GM12873 (cell line): ENCODE measurements at regions not wholly inside any gene's neighbourhood (a gene's known extent, or its start where the extent isn't known, plus 50 kb on each side); places are given as distances from the start of the nearest gene placed in this dataset.

Source experiments
- TF ChIP-seq, protein P1 (sequence below): IDR thresholded peaks from 2 replicates; pipeline ENCODE4 v1.5.1; 2012; ENCODE audit warnings: low read depth, mild to moderate bottlenecking, moderate library complexity, low read length, control low read depth; ENCODE audit not compliant: insufficient read depth; ENCODE audit errors: missing control alignments

DNA sequence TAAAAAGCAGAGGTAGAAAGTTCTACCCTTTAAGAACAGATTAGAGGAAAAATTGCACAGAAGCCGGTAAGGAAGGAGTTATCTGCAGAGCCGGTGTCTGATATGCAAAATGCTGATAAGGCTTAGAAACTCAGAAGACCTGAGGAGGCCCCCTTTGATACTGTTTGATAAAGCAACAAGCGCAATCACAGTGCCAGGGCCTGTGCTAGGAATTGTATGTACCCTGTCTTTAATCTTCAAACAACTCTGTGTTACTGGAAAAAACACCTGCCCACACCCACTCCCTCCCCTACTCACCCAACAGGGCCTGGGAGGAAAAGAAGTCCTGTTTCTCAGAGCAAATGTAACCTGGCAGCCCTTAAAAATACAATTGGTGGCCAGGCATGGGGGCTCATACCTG is 112.7 kb upstream of the FUT8 start:
- TF ChIP-seq, protein P1, sequence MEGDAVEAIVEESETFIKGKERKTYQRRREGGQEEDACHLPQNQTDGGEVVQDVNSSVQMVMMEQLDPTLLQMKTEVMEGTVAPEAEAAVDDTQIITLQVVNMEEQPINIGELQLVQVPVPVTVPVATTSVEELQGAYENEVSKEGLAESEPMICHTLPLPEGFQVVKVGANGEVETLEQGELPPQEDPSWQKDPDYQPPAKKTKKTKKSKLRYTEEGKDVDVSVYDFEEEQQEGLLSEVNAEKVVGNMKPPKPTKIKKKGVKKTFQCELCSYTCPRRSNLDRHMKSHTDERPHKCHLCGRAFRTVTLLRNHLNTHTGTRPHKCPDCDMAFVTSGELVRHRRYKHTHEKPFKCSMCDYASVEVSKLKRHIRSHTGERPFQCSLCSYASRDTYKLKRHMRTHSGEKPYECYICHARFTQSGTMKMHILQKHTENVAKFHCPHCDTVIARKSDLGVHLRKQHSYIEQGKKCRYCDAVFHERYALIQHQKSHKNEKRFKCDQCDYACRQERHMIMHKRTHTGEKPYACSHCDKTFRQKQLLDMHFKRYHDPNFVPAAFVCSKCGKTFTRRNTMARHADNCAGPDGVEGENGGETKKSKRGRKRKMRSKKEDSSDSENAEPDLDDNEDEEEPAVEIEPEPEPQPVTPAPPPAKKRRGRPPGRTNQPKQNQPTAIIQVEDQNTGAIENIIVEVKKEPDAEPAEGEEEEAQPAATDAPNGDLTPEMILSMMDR = no peak

DNA sequence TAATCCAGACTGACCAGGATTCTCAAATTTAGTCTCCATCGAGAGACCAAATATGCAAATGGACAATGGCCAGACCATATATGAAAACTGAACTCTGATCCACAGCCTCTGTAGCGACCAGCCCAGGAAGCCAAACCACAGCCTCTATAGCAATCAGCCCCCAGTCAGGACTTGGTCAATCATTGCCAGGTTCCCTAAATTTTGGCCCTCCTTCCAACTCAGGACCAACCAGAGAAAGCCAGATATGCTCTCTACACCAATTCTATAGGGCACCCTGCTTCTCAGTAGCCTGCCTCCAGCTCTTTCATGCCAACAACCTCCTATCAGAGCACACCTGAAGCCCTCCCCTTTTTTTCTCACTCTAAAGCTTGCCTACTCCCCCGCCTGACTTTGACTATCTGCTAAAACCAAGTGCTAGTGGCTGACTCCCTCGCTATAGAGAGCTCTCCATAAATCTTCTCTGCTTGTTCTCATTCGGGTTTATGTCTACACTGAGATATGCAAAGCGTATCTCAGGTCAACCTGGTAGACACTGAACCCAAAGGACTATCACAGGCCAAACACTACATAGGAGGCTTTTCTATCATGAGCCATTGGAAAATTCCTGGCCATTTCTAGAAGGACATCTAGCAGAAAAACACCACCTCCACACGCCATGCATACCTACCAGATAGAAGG is 110.5 kb upstream of the FUT8 start:
- TF ChIP-seq, protein P1 = no peak

DNA sequence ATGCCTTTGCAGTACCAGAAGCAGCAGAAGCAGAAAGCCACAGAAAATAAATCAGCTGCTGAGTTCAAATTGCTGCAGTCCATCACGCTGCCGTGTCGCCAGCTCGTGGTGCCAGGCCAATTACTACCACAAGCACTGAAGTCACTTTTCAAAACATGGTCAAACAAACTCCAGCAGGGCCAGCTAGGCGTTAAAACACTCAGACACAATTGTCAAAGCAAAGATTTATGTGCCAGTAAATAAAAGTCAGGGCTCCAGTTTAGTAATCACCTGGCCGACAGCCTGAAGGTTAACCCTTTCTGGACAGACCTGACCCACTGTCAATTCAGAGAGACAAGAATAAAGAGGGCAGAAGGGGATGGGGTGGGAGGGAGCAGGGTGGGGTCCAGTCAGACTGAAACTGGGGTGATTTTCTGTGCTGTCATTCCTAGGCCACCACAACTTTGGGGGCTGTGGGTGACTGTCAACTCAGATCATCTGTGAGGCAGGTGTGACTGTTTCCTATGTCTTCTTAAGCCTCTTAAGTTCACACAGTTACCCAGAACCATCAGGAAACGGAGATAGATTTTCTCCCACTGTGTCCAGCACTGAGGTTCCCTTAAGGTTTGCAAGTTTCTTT is 109.8 kb upstream of the FUT8 start:
- TF ChIP-seq, protein P1 = no peak

DNA sequence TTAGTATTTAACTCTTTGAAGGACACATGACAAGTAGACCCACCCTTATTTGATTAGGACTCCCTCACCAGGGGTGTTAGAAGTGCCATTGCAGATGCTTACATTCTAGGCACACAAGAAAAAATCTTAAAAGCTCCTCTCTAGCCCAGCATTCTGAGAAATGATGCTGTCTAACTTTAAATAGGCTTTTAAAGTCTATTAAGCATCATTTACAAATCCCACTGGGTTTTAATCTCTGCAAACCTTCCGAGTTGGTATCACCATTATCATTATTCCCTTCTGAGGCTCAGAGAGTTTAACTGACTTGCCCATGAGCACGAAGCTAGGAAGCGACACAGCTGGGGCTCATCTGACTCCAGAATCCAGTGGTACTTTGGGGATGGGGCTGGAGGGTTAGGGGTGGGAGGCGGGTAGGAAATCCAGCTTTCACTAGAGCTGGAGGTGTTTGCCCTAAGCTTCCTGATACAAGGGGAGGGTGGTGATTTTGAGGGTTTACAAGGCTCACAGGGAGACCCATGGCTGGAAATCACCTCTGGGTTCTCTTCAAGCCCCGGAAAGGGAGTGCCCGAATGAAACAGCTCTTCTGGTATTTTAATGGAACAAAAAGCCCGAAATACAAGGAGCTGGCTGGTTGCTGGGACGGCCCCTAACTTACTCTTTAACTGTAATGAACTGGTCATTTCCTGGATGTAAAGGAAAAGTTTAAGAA is 109.2 kb upstream of the FUT8 start:
- TF ChIP-seq, protein P1 = no peak

DNA sequence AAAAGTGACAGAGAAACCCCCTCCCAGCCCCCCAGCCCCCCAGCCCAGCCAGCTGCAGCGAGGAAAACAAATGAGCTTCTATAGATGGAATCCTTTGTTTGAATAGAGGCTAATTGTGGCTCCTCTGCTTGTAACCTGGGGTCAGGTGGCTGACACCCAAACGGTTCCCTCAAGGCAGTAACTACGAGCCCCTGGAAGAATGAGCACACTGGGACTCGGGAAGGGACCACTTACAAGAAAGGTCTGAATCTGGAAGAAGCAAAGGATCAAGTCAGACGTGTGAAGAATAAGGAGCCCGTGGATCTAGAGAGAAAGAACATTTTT is 108.7 kb upstream of the FUT8 start:
- TF ChIP-seq, protein P1 = no peak

DNA sequence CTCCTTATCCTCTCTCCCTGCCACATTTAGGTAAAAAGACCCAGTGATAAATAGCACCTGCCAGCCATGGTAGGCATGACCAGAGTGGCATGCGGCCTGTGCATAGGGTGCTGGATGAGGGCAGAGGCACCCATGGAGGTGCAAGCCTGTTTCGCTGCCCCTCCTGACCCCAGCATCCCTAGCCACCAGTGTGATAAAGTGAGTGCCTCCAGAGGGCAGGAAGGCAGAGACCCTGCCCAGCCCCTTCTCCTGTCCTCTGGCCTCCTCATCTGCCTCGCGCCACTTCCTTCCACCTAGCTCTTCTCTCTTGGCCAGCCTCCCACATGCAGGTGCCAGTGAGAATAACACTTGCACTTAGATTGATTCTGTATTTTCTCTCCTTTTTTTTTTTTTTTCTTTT is 108.3 kb upstream of the FUT8 start:
- TF ChIP-seq, protein P1 = no peak

DNA sequence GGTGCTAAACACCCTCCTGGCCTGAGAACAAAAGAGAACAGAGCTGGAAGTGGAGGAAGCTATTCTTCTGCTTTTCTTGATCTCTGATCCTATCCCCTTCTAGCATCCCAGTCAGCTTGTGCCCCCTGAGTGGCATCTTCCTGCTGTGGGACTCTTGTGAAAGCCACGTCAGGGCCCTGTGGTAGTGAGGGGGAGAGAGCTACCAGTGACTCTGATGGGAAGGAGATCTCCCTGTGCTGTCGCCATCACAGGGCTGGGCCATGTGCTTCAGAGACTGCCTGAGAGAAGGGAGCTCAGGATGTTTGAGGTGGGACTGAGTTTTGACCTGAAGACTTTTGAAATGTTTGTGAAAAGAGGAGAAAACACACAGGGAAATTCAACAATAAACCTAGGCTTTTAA is 107.6 kb upstream of the FUT8 start:
- TF ChIP-seq, protein P1 = no peak
